HAP-1 (cell line): ENCODE measurements at regions not wholly inside any gene's neighbourhood (a gene's known extent, or its start where the extent isn't known, plus 50 kb on each side); places are given as distances from the start of the nearest gene placed in this dataset.

ENCODE experiments used
- DNase-seq, 2 experiments: peaks; one replicate each; pipeline ENCODE4 v3.0.0-alpha.2; 2016 to 2020; ENCODE audit warnings: low spot score in 2 of 2
- H3K27me3 ChIP-seq: fragments of 250-450 bp; sonication (Bioruptor Pico); 2 replicates; pipeline ENCODE4 v1.5.1; 2020; ENCODE audit warnings: low read depth, mild to moderate bottlenecking, moderate library complexity
- H3K36me3 ChIP-seq: fragments of 250-450 bp; sonication (Bioruptor Pico); replicated peaks from 2 replicates; pipeline ENCODE4 v1.5.1; 2020; ENCODE audit warnings: mild to moderate bottlenecking
- H3K4me1 ChIP-seq: fragments of 250-450 bp; sonication (Bioruptor Pico); 2 replicates; pipeline ENCODE4 v1.5.1; 2020; ENCODE audit warnings: mild to moderate bottlenecking
- H3K4me3 ChIP-seq: fragments of 250-450 bp; sonication (Bioruptor Pico); 2 replicates; pipeline ENCODE4 v1.5.1; 2020; ENCODE audit warnings: mild to moderate bottlenecking, moderate library complexity
- H3K9me3 ChIP-seq: fragments of 250-450 bp; sonication (Bioruptor Pico); 2 replicates; pipeline ENCODE4 v1.5.1; 2020; ENCODE audit warnings: mild to moderate bottlenecking, moderate library complexity
- in situ Hi-C: fragments of 300-500 bp; cut with MboI; formaldehyde crosslinking; loops from 3 replicates; pipeline ENCODE4 v1.14.3; 2020; ENCODE audit warnings: low sequenced_read_pairs, inconsistent platforms, mixed read lengths

DNA sequence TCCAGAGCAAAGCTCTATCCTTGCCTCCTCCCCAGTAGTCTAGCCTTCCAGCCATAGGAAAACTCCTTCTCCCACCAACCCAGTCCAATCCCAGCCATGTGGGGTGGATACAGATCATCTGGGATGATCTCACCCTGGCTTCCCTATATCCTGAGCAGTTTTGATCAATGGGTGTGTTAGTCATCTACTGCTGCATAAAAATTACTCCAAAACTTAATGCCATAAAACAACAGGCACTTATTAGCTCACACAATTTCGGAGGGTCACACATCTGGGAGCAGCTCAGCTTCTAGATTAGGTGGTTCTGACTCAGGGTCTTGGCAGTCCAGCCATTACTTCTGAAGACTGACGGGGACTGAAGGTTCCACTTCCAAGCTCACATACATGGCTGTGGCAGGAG is 190.4 kb downstream of the SPP2 start:
- peaks cover 3% of the 10 kb centered on the region for H3K4me1 ChIP-seq
- no peak for DNase-seq
- in situ Hi-C loops, result no loop called here
- no peaks in the 10 kb centered on the region for H3K36me3 ChIP-seq
- no peak overlapping the region for H3K4me3 ChIP-seq
- H3K27me3 ChIP-seq, result no peaks in the 10 kb centered on the region
- H3K9me3 ChIP-seq, result no peaks in the 10 kb centered on the region

DNA sequence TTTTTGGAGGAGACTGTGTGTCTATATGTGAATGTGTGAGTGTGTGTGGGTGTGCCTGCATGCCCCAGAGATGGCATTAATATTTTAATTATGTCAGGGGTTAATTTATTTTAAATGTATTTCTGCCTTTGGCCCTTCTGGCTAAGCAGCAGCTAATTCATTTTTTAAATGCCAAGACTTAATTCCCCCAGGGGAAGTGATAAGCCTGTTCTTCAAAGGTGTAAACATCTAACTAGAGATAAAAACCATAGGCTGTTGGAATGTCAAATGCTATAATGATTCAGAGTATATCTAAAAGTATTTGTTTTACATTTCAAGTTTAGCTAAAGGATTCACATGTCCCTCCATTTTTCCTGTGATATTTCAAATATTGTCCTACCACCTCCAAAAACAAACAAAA is 184.7 kb downstream of the SPP2 start:
- no peaks in the 10 kb centered on the region for H3K36me3 ChIP-seq
- H3K4me1 ChIP-seq, result no peaks in the 10 kb centered on the region
- no peaks in the 10 kb centered on the region for H3K9me3 ChIP-seq
- no peak overlapping the region for H3K4me3 ChIP-seq
- no peaks in the 10 kb centered on the region for H3K27me3 ChIP-seq
- in situ Hi-C loops, result no loop called here
- DNase-seq, result no peak

DNA sequence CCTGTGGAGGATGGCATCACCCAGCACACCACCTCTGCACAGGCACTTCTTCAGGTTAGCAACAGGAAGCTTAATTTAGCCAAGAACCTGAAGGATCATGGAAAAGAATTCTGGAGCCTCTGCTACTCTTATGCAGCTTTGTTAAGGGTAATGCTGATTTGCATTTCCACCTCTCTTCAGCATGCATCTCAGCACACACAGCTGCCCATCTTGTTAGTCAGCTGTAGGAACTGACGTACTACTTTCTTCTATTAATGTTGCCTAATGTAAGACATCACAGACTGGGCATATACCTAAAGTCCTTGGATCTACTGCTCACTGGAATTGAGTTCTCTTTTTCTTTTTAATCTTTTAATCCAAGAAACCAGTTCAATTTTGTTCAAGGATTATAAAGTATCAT is 181.0 kb downstream of the SPP2 start:
- in situ Hi-C loops, result no loop called here
- Histone ChIP-seq H3K36me3 (no peaks in the 10 kb centered on the region), H3K4me3 (no peak overlapping the region), H3K9me3 (no peaks in the 10 kb centered on the region), H3K27me3 (no peaks in the 10 kb centered on the region), H3K4me1 (no peaks in the 10 kb centered on the region)
- no peak for DNase-seq

DNA sequence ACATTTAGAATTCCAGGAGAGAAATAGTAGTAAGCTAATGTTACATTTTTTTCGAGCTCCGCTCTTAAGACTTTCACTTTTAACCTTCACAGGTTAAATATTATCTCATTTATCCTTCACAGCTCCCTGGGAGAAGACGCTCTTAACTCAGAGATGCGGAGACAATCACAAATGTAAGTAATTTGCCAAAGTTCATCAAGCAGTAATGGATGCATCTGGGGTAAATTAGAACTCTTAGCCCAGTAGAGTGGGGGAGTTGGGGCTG is 168.5 kb downstream of the SPP2 start:
- Histone ChIP-seq H3K4me3 (no peak overlapping the region), H3K9me3 (no peaks in the 10 kb centered on the region), H3K27me3 (no peaks in the 10 kb centered on the region), H3K36me3 (no peaks in the 10 kb centered on the region), H3K4me1 (no peaks in the 10 kb centered on the region)
- DNase-seq, result no peak
- in situ Hi-C loops, result no loop called here

DNA sequence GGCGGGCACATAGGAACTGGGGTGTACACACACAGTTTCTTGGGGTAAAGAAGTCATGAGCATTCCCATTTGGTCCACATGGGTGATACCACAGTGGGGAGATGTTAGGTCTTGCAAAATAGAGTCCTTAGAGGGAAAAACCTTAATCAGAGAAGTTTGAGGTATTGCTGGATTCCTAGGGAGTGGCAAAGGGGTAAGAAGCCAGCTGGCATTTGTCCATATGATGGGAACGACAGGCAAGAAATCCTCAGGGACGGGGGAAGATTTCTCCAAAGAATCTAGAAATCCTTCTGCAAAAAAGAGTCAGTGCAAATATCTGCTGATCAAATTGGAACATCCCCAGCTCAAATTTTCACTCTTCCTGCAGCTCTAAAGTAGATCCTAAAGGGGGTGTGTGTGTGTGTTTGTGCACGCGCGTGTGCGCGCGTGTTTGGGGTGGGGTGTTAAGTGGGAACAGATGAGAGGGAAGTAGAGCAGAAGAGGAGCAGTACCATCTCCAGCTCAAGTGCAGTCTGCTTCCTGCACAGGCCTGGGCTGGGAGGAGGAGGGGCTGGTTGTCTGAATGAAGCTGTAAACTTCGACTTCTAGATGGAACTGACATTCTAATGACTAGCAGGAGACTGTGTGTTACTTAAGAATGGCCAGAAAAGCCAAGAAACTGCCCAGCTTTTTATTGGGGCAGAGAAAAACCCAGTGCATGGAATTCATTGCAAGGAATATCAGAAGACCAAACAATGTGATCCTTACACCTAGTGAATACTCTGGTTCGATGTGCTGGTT is 168.0 kb downstream of the SPP2 start:
- no peak for DNase-seq
- no peak overlapping the region for H3K4me3 ChIP-seq
- H3K36me3 ChIP-seq, result no peaks in the 10 kb centered on the region
- in situ Hi-C loops, result no loop called here
- H3K9me3 ChIP-seq, result no peaks in the 10 kb centered on the region
- no peaks in the 10 kb centered on the region for H3K4me1 ChIP-seq
- H3K27me3 ChIP-seq, result no peaks in the 10 kb centered on the region

DNA sequence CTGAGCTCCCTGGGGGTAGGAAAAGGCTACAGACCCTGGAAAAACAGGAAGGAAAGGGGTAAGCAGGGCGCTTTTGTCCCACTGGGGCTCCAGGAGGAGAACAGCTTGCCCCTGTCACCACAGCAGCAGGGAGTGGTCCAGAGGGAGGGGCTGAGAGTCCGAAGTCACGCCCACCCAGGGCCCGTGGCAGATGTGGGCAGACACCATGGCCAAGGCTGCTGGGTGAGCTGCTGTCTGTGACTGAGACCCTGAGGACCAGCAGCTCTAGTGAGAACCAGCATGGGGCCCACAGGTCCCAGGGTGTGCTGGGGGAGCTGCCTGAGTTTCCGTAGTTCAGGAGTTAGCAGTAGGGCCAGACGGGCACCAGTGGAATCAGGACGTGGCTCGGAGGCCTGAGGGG is 162.0 kb downstream of the SPP2 start:
- Histone ChIP-seq H3K4me3 (no peak overlapping the region), H3K4me1 (peaks cover 5% of the 10 kb centered on the region; the same call in 1 of the 2 replicates), H3K36me3 (no peaks in the 10 kb centered on the region), H3K27me3 (no peaks in the 10 kb centered on the region), H3K9me3 (no peaks in the 10 kb centered on the region)
- in situ Hi-C loops, result no loop called here
- peak in 1 of 2 experiments; percentile 27 for DNase-seq

DNA sequence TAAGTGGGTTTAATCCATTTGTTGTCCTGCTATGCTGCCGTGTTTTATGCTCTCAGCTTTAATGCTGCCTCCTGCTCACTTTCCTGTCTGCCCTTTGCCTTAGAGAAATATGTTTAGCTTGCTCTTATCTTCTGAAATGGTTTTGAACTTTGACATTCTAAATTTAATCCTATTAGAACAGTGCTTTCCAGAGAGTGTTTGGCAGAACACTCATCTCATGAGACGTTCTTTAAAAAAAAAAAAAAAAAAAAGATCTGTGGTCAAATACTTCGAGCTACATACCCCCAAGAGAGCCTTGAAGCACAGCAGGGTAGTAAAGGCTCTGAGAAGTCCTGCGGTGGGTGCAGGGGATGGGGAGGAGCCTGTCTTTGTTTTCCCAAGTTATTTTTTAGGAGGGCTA is 161.3 kb downstream of the SPP2 start:
- Histone ChIP-seq H3K36me3 (no peaks in the 10 kb centered on the region), H3K9me3 (no peaks in the 10 kb centered on the region), H3K27me3 (no peaks in the 10 kb centered on the region), H3K4me3 (no peak overlapping the region), H3K4me1 (peaks cover 5% of the 10 kb centered on the region; the same call in 1 of the 2 replicates)
- DNase-seq, result peak in 1 of 2 experiments; percentile 39
- in situ Hi-C loops, result no loop called here

DNA sequence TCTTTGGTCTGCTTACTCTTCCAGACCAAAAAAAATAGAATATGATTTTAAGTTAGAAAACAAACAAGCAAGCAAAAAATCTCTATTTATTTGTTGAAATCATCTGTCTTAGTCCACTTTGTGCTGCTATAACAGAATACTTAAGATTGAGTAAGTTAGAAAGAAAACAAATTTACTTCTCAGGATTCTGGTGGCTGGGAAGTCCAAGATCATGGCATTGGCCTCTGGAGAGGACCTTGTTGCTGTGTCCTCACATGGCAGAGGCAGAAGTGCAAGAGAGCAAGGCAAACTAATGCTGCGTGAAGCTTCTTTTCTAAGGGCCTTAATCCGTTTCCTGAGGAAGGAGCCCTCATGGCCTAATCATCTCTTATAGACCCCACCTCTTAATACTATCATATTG is 156.2 kb downstream of the SPP2 start:
- H3K4me1 ChIP-seq, result peaks cover 4% of the 10 kb centered on the region; the same call in 1 of the 2 replicates
- no peaks in the 10 kb centered on the region for H3K27me3 ChIP-seq
- DNase-seq, result no peak
- no peaks in the 10 kb centered on the region for H3K36me3 ChIP-seq
- H3K4me3 ChIP-seq, result no peak overlapping the region
- in situ Hi-C loops, result no loop called here
- no peaks in the 10 kb centered on the region for H3K9me3 ChIP-seq

DNA sequence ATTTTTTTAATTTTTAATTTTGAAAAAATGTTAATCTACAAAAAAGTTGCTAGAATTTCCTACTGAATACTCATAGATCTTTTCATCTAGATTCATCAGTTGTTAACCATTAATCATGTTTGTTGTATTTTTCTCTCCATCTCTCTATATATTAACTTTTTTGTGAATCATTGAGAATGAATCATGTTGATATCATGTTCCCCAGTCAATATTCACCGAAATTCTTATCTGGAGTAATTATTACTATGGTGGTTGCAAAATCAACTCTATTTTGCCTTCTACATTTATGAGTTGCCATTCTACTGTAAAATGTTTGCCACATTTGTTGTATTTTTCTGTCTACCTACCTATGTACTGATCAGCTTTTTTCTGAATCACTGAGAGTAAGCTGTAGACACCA is 154.0 kb downstream of the SPP2 start:
- Histone ChIP-seq H3K9me3 (no peaks in the 10 kb centered on the region), H3K4me3 (no peak overlapping the region), H3K27me3 (no peaks in the 10 kb centered on the region), H3K4me1 (no peaks in the 10 kb centered on the region), H3K36me3 (no peaks in the 10 kb centered on the region)
- no peak for DNase-seq
- in situ Hi-C loops, result no loop called here

DNA sequence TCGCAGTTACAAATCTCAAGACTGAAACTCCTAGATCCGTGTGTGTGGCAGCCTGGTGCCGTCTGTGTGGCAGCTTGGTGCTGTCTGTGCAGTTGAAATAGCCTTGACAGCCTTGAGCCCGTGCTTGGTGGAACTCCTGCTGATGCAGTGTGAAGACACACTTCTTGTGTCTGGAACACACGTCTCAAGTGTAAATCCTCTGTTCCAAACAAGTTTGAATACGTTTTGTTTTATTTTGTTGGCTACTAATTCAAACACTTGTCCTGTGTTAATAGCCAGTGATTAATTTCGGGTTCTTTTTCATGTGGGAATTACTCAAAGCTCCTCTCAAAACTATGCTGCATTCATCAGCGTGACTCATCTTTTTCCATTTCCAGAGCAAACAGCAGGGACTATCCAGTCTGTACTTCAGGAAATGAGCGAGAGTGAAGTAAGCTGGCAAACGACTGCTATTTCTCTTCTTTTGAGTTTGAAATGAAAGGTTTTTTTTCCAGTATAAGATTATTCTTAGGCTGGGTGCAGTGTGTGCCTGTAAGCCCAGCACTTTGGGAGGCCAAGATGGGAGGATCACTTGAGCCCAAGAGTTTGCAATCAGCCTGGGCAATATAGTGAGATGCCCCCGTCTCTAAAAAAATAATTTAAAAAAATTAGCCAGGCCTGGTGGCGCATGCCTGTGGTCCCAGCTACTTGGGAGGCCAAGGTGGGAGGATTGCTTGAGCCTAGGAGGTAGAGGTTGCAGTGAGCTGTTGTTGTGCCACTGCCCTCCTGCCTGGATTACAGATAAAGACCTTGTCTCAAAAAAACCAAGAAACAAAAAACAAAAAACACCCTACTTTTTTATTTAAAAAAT is 152.9 kb downstream of the SPP2 start:
- Histone ChIP-seq H3K9me3 (no peaks in the 10 kb centered on the region), H3K4me3 (no peak overlapping the region), H3K4me1 (no peaks in the 10 kb centered on the region), H3K36me3 (no peaks in the 10 kb centered on the region), H3K27me3 (peaks cover 4% of the 10 kb centered on the region)
- no peak for DNase-seq
- in situ Hi-C loops, result no loop called here

DNA sequence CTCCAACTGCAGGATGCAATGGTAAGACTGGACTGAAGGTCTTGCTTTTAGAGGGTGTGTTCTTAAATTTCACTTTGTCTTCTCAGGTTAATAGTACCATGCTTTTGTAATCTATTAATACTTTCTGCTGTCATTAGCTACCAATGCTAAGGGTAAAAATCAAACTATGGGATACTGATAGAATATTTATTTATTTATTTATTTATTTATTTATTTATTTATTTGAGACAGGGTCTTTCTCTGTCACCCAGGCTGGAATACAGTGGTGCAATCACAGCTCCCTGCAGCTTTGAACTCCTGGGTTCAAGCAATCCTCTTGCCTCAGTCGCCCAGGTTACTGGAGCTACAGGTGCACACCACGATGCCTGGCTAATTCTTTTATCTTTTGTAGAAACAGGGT is 152.1 kb downstream of the SPP2 start:
- no peak overlapping the region for H3K4me3 ChIP-seq
- no peak for DNase-seq
- H3K36me3 ChIP-seq, result no peaks in the 10 kb centered on the region
- H3K9me3 ChIP-seq, result no peaks in the 10 kb centered on the region
- no peaks in the 10 kb centered on the region for H3K4me1 ChIP-seq
- H3K27me3 ChIP-seq, result peaks cover 9% of the 10 kb centered on the region
- in situ Hi-C loops, result no loop called here

DNA sequence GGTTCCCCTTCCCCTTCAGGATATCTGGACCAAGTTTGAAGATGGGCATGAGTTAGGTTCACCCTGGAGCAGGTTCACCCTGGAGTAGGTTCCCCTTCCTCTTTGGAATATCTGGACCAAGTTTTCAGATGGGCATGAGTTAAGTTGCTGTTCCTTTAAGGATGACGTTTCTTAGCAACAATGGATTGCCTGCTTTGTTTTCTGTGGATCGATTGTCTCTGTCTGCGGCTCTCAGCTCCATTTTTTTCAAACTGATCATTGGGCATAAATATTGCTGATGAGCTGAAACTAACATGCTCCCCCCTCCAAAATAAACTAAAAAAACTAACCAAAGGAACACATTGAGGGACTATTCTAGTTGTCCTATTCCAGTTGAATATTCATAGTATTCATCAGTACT is 149.5 kb downstream of the SPP2 start:
- in situ Hi-C loops, result no loop called here
- Histone ChIP-seq H3K27me3 (peaks cover 9% of the 10 kb centered on the region), H3K36me3 (no peaks in the 10 kb centered on the region), H3K4me1 (no peaks in the 10 kb centered on the region), H3K4me3 (no peak overlapping the region), H3K9me3 (no peaks in the 10 kb centered on the region)
- no peak for DNase-seq

DNA sequence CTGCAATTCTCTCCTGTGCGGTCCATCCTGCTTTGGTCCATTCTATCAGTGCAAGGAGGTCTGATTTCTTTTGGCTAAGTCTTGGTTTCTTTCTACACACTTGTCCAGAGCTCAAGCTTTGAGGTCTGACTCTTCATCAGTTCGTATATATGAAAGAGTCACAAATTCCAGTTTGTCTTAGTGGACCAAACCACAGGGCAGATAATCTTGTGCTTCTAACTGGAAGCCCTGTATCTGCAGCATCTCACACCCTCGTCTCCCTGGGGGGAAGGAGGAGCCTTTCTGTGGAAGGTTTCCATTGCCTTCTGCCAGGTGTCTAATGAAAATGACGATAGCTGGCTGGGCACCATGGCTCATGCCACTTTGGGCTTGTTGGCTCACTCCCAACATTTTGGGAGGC is 148.5 kb downstream of the SPP2 start:
- in situ Hi-C loops, result no loop called here
- no peaks in the 10 kb centered on the region for H3K4me1 ChIP-seq
- no peaks in the 10 kb centered on the region for H3K36me3 ChIP-seq
- no peak for DNase-seq
- peaks cover 11% of the 10 kb centered on the region for H3K27me3 ChIP-seq
- no peaks in the 10 kb centered on the region for H3K9me3 ChIP-seq
- H3K4me3 ChIP-seq, result no peak overlapping the region

DNA sequence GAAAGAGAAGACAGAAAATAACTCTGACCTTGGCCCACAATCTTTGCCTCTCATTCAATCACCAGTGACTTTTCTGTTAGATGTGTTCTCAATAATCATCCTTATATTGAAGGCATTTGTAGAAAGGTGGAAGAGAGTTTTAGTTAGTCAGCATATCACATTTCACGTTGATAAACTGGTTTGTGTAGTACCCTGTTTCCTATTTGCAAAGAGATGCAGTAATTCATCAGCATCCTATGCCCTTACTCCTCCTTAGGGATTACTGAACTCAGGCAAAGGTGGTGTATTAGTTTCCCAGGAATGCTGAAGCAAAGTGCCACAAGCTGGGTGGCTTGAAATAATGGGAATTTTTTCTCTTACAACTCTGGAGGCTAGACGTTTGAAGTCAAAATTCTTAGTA is 145.0 kb downstream of the SPP2 start:
- Histone ChIP-seq H3K4me1 (no peaks in the 10 kb centered on the region), H3K36me3 (no peaks in the 10 kb centered on the region), H3K9me3 (no peaks in the 10 kb centered on the region), H3K4me3 (no peak overlapping the region), H3K27me3 (peaks cover 13% of the 10 kb centered on the region)
- in situ Hi-C loops, result no loop called here
- no peak for DNase-seq
